Stimulated activated CD4-positive, alpha-beta T cell treated with anti-CD3 and anti-CD28 coated beads, Interleukin-15, amount 100 ng/mL, for 48 hours (primary cell): ENCODE measurements at regions not wholly inside any gene's neighbourhood (a gene's known extent, or its start where the extent isn't known, plus 50 kb on each side); places are given as distances from the start of the nearest gene placed in this dataset.

ENCODE experiments used
- DNase-seq, 2 donors: peaks; one replicate each; pipeline ENCODE4 v3.0.0-alpha.2; 2020; ENCODE audit warnings: low read depth in 2 of 2

- DNase-seq = no peak
These were observed 557.5 kb upstream of the GOLIM4 start for GRCh38 chr3:168653255-168653654.

- no peak for DNase-seq
These were observed 552.6 kb upstream of the GOLIM4 start for GRCh38 chr3:168648321-168648720.

- DNase-seq = no peak
These were observed 551.9 kb upstream of the GOLIM4 start for GRCh38 chr3:168647582-168647981.

DNA sequence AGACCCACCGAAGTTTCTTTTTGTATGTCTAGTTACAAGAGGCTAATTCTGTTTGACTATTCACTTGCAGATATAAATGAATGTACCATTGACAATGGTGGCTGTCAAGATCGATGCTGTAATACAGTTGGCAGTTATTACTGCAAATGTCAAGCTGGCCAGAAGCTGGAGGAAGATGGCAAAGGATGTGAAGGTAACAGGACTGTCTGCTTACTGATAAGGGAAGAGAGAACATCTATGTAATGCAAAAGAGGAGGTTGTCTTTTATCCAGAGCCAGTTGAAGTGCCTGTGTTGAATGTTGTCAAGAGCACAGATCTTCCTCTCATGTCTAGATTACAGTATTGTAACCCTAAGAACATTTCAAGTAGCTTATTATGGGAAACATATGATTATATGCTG lies 549.5 kb upstream of the GOLIM4 start:
- no peak for DNase-seq

DNA sequence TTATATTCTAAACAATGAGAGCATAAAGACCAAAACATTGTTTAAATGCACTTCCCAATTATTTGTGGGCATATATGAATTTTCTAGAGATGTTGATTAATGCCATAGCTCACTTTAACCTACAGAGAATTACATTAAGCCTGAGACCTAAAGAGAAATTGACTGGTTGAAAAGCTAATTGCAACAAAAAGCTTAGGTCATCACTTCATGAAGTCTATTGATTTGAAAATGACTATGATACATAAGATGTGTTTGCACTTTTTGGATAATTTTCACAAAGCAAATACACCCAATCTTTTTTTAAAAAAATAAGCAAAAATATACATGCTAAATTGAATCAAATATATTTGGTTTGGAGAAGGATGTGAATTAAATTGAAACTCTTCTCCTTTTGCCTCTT lies 532.8 kb upstream of the GOLIM4 start:
- no peak for DNase-seq

DNA sequence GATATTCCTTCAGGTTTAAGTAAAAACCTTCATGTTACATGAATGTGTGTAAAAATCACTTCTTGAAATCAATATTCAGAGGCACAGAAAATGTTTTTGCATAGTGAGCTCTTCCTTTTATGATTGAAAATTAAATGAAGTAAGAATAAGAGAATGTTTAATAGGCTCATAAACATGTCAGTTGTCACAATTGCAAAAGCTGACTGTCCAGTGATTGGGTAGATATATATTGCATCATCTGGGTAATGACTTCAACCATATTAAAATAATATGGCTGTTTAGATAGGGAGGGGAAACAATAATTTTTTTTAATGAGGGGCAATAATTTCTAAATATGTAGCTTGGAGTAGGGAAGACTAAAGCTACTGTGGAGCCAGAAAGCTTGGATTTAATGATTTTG lies 529.8 kb upstream of the GOLIM4 start:
- DNase-seq = no peak

DNA sequence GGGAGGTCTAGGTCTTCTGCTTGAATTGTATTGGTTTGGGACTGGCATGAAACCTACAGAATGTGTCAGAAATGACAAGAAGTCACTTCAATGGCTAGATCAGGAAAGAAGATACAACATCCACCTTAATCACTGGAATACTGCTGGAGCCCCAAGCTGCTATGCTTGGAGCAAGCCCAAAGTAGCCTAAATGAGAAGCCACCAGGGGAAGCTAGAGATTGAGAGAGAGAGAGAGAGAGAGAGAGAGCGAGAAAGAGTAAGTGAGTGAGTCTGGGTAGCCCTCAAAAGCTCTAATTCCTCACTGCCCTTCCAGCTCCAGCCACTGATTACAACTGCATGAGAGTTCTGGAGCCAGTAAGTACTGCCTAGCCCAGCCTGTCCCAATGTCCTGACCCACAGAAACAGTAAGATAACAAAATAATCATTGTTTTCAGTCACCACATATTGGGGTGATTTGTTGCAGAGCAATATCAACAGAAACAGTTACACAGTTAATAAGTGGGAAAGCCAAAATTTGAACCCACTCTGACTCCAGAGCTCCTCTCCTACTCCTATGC lies 529.2 kb upstream of the GOLIM4 start:
- no peak for DNase-seq

GRCh38 chr3:168624195-168624594 lies 528.5 kb upstream of the GOLIM4 start:
- DNase-seq = no peak

DNA sequence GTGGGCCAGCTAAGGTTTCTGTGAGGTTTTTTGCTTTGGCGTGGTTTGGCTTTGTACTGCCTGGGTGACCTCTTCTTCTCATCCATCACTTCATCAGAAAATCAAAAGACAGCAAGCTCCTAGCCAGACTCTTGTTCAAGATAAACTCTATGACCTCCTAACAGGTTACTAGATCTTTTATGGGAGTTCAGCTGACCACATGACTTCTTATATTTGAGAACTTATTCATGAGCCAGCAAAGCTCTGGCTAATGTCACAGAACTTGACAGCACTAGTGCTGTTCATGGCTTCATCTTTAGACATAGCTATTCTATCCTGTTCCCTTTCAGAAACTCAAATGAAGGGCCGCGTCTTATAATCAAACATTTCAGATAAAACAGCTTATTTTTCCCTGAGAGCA lies 527.1 kb upstream of the GOLIM4 start:
- DNase-seq = no peak

- no peak for DNase-seq
These were observed 525.1 kb upstream of the GOLIM4 start for GRCh38 chr3:168620854-168621253.

DNA sequence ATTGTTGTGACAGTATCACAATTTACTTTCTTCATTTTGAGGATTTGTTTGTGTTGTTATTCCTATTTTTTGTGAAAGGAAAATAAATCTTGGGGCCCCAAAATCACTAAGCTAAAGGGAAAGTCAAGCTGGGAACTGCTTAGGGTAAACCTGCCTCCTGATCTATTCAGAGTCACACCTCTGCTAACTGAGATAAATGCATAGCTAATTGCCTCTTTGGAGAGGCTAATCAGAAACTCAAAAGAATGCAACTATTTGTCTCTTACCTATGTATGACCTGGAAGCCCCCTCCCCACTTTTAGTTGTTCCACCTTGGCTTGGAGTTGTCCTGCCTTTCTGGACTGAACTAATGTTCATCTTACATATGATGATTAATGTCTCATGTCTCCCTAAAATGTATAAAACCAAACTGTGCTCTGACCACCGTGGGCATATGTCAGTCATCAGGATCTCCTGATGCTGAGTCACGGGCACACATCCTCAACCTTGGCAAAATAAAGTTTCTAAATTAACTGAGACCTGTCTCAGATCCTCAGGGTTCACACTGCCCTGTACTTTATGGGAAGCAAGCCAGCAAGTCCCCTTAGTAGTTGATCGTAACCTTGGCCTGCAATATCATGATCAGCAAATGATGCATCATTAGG lies 523.2 kb upstream of the GOLIM4 start:
- DNase-seq = no peak

GRCh38 chr3:168617658-168618057 lies 521.9 kb upstream of the GOLIM4 start:
- DNase-seq = no peak

GRCh38 chr3:168616915-168617314 lies 521.2 kb upstream of the GOLIM4 start:
- no peak for DNase-seq

DNA sequence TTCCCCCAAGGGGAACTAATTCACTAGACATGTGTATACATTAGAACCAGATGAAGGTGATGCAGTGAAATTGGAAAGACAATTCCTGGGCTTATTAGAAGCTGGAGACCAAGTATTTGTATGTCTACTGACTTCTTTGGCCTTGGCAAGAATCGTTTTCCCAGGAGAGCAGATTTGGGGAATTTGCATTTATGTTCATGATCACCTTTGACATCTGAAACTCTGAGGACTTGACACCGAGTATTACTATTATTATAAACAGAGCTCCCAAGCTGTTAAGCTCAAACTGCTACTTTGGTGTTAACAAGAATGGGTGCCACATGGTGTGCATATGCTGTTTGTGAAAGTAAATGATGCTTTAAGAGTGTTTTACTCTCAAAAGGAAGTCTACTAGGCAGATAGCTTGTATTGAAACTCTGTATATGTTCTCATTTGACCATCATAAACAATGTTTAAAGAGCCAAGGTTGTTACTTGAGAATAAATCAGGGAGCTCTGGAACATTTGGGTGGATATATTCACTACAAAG lies 519.8 kb upstream of the GOLIM4 start:
- DNase-seq = no peak

- no peak for DNase-seq
These were observed 517.4 kb upstream of the GOLIM4 start for GRCh38 chr3:168613151-168613550.

- DNase-seq = no peak
These were observed 516.9 kb upstream of the GOLIM4 start for GRCh38 chr3:168612671-168613070.

- DNase-seq = no peak
These were observed 516.1 kb upstream of the GOLIM4 start for GRCh38 chr3:168611826-168612225.

- DNase-seq = no peak
These were observed 513.2 kb upstream of the GOLIM4 start for GRCh38 chr3:168608926-168609325.

GRCh38 chr3:168604767-168605166 lies 509.0 kb upstream of the GOLIM4 start:
- no peak for DNase-seq

GRCh38 chr3:168598250-168598649 lies 502.5 kb upstream of the GOLIM4 start:
- DNase-seq = no peak

GRCh38 chr3:168596175-168596823 lies 500.6 kb upstream of the GOLIM4 start:
- DNase-seq = no peak

- no peak for DNase-seq
These were observed 495.9 kb upstream of the GOLIM4 start for GRCh38 chr3:168591587-168591986.

DNA sequence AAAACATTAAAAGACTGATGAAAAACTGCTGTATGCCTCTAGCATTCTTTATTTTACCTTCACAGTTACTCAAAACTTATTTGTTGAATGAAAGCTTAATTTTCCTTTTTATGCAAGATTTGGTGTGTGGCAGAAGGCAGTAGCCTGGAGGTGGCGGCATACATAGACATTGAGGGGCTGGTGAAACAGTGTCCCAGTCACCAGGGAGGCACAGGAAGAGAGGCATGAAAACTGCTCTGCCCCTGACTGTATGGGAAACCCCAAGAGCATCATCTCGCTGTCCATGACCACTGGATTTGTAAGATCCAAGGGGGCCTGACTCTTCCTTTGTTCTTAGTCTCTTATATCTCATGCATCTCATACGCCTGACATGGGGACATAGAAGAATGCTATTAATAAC lies 493.7 kb upstream of the GOLIM4 start:
- no peak for DNase-seq
